C4-2B (cell line): ENCODE measurements at regions not wholly inside any gene's neighbourhood (a gene's known extent, or its start where the extent isn't known, plus 50 kb on each side); places are given as distances from the start of the nearest gene placed in this dataset.

Source experiments
- ZFX ChIP-seq: fragments of 450-650 bp; IDR thresholded peaks from 2 replicates; pipeline ENCODE4 v1.6.1; 2017
- TF ChIP-seq, protein P1 (sequence below): fragments of 450-650 bp; conservative IDR thresholded peaks from 2 replicates; pipeline ENCODE4 v1.5.1; 2017; ENCODE audit warnings: mild to moderate bottlenecking

GRCh38 chr1:96978444-96978843 is 256.9 kb downstream of the PTBP2 start:
- TF ChIP-seq, protein P1, sequence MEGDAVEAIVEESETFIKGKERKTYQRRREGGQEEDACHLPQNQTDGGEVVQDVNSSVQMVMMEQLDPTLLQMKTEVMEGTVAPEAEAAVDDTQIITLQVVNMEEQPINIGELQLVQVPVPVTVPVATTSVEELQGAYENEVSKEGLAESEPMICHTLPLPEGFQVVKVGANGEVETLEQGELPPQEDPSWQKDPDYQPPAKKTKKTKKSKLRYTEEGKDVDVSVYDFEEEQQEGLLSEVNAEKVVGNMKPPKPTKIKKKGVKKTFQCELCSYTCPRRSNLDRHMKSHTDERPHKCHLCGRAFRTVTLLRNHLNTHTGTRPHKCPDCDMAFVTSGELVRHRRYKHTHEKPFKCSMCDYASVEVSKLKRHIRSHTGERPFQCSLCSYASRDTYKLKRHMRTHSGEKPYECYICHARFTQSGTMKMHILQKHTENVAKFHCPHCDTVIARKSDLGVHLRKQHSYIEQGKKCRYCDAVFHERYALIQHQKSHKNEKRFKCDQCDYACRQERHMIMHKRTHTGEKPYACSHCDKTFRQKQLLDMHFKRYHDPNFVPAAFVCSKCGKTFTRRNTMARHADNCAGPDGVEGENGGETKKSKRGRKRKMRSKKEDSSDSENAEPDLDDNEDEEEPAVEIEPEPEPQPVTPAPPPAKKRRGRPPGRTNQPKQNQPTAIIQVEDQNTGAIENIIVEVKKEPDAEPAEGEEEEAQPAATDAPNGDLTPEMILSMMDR, result no peak
- no peak for TF ChIP-seq ZFX
